Adipocyte (in vitro differentiated cells): ENCODE measurements at regions not wholly inside any gene's neighbourhood (a gene's known extent, or its start where the extent isn't known, plus 50 kb on each side); places are given as distances from the start of the nearest gene placed in this dataset.
"Not testable (repeated sequence)": the region's sequence is repeated elsewhere in the genome, so short reads cannot be mapped to it uniquely, and the experiment has no call there.

ENCODE experiments used
- DNase-seq: peaks from one replicate; pipeline ENCODE4 v3.0.0-alpha.2; 2015; ENCODE audit warnings: low read depth
- H3K27me3 ChIP-seq: replicated peaks from 2 replicates; pipeline ENCODE4 v1.7.0; 2013; ENCODE audit warnings: mild to moderate bottlenecking, low read length, moderate library complexity; ENCODE audit not compliant: control insufficient read depth, insufficient read depth
- H3K36me3 ChIP-seq: 2 replicates; pipeline ENCODE4 v1.7.0; 2013; ENCODE audit warnings: low read length, mild to moderate bottlenecking, moderate library complexity; ENCODE audit not compliant: control insufficient read depth, insufficient read depth, severe bottlenecking
- H3K4me1 ChIP-seq: 2 replicates; pipeline ENCODE4 v1.7.0; 2013; ENCODE audit warnings: mild to moderate bottlenecking, low read length, moderate library complexity; ENCODE audit not compliant: control insufficient read depth, insufficient read depth
- H3K4me3 ChIP-seq: 2 replicates; pipeline ENCODE4 v1.7.0; 2013; ENCODE audit warnings: mild to moderate bottlenecking, low read length, moderate library complexity
- H3K9ac ChIP-seq: 2 replicates; pipeline ENCODE4 v1.7.0; 2013; ENCODE audit warnings: mild to moderate bottlenecking, low read length, moderate library complexity
- H3K9me3 ChIP-seq: 2 replicates; pipeline ENCODE4 v1.7.0; 2013; ENCODE audit warnings: mild to moderate bottlenecking, low read length, moderate library complexity; ENCODE audit not compliant: control insufficient read depth

- not testable (repeated sequence) for H3K9me3 ChIP-seq, H3K9ac ChIP-seq, H3K4me3 ChIP-seq, H3K36me3 ChIP-seq, DNase-seq, H3K4me1 ChIP-seq, H3K27me3 ChIP-seq
Measured at GRCh38 chr15:20303248-20304171, 238.1 kb downstream of the GOLGA6L6 start.

DNA sequence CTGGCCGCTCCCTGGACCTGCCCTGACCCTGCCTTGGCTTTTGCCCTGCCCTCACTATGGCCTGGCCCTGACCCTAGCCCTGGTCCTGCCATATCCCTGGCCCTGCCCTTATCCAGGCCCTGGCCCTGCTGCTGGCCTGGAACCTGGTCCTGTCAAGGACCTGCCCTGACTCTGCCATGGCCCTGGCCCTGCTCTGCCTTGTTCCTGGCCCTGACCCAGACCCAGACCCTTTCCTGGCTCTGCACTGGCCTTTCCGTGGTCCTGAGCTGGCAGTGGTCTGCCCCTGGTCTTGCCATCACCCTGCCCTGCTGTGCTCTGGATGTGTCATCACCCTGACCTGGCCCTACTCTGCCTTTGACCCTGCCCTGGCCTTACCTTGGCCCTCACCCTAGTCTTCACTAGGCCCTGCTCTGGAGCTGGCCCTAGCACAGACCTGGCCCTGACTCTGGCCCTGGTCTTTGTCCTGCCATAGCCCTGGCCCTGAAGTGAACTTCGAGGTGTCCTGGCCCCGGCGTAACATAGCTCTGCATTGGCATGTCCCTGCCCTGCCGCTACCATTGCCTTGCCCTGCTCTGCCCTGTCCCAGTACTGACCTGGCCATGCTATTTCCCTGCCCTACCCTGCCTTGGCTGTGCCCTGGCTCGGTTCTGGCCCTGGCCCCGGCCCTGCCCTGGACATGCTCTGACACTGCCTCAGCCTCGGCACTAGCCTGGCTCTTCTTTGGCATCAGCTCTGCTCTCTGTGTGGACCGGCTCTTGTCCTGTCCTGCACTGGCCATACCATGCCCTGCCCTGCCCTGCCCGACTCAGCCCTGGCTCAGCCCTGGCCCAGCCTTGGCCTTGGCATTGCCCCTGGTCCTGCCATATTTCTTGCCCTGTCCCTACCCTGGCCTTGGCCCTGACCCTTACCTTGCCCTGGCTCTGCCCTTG, 239.2 kb downstream of the GOLGA6L6 start:
- not testable (repeated sequence) for H3K4me1 ChIP-seq, H3K4me3 ChIP-seq, H3K9me3 ChIP-seq, H3K27me3 ChIP-seq, H3K9ac ChIP-seq, H3K36me3 ChIP-seq, DNase-seq

GRCh38 chr15:20301471-20302081, 240.0 kb downstream of the GOLGA6L6 start:
- DNase-seq, H3K9me3 ChIP-seq, H3K9ac ChIP-seq, H3K36me3 ChIP-seq, H3K27me3 ChIP-seq, H3K4me1 ChIP-seq, H3K4me3 ChIP-seq: not testable (repeated sequence)

DNA sequence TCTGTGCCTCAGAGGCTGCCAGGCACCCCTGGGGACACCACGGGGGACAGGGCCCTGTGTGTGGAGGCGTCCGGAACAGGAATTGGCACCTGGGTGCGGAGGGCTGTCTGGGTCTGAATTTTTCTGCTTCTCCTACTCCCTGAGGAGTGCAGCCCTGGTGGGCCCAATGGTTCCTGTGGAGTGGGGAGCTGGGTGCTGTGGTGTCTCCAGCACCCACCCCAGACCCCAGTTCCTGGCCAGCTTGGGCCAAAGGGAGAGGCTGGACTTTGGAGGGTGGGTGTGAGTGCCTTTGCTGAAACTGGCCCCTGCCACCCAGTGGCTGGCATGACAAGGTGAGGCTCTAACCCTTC, 240.6 kb downstream of the GOLGA6L6 start:
- DNase-seq, H3K4me1 ChIP-seq, H3K9me3 ChIP-seq, H3K9ac ChIP-seq, H3K36me3 ChIP-seq, H3K27me3 ChIP-seq, H3K4me3 ChIP-seq: not testable (repeated sequence)

- H3K36me3 ChIP-seq, DNase-seq, H3K4me3 ChIP-seq, H3K27me3 ChIP-seq, H3K9me3 ChIP-seq, H3K9ac ChIP-seq, H3K4me1 ChIP-seq: not testable (repeated sequence)
Measured at GRCh38 chr15:20300351-20301040, 241.1 kb downstream of the GOLGA6L6 start.

DNA sequence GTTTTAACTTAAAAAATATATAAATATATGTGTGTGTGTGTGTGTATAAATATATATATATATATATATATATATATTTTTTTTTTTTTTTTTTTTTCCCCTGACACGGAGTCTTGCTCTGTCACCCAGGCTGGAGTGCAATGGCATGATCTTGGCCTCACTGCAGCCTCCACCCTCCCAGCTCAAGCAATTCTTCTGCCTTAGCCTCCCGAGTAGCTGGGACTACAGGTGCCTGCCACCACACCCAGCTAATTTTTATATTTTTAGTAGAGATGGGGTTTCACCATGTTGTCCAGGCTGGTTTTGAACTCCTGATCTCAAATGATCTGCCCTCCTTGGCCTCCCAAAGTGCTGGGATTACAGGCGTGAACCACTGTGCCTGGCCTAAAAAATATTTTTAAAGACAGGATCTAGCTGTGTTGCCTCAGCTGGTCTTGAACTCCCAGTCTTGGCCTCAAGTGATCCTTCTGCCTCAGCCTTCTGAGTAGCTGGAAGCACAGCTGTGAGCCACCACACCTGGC, 243.9 kb downstream of the GOLGA6L6 start:
- not testable (repeated sequence) for H3K27me3 ChIP-seq, DNase-seq, H3K36me3 ChIP-seq, H3K4me1 ChIP-seq, H3K9me3 ChIP-seq, H3K4me3 ChIP-seq, H3K9ac ChIP-seq

GRCh38 chr15:20296261-20296660, 245.3 kb downstream of the GOLGA6L6 start:
- DNase-seq, H3K36me3 ChIP-seq, H3K4me3 ChIP-seq, H3K4me1 ChIP-seq, H3K9ac ChIP-seq, H3K9me3 ChIP-seq, H3K27me3 ChIP-seq: not testable (repeated sequence)

GRCh38 chr15:20295238-20295811, 246.3 kb downstream of the GOLGA6L6 start:
- H3K9me3 ChIP-seq: no peaks in the 10 kb centered on the region
- peaks cover 3% of the 10 kb centered on the region for H3K27me3 ChIP-seq
- H3K9ac ChIP-seq: no peak overlapping the region
- no peaks in the 10 kb centered on the region for H3K36me3 ChIP-seq
- H3K4me3 ChIP-seq: no peak overlapping the region
- H3K4me1 ChIP-seq: no peaks in the 10 kb centered on the region
- no peak for DNase-seq

GRCh38 chr15:20294651-20295237, 246.9 kb downstream of the GOLGA6L6 start:
- Histone ChIP-seq H3K9ac (no peak overlapping the region), H3K27me3 (peaks cover 3% of the 10 kb centered on the region), H3K36me3 (no peaks in the 10 kb centered on the region), H3K9me3 (no peaks in the 10 kb centered on the region), H3K4me3 (no peak overlapping the region), H3K4me1 (no peaks in the 10 kb centered on the region)
- DNase-seq: no peak

- not testable (repeated sequence) for H3K9ac ChIP-seq, DNase-seq, H3K4me3 ChIP-seq, H3K27me3 ChIP-seq, H3K9me3 ChIP-seq, H3K36me3 ChIP-seq, H3K4me1 ChIP-seq
Measured at GRCh38 chr15:20292422-20293005, 249.1 kb downstream of the GOLGA6L6 start.
